ENCODE measurements at regions not wholly inside any gene's neighbourhood (a gene's known extent, or its start where the extent isn't known, plus 50 kb on each side); places are given as distances from the start of the nearest gene placed in this dataset.

- BruUV-seq (replicated peaks) = no TSS peak
- intact Hi-C loops (cut with micrococcal nuclease; ENCODE audit: unreplicated experiment) = no loop called here
- CTCF ChIA-PET = no interaction called here
These were observed 1146.5 kb upstream of the GOT2 start for GRCh38 chr16:59880611-59881010.

GRCh38 chr16:59878999-59879398, 1144.9 kb upstream of the GOT2 start:
- Histone ChIP-seq H3K27ac (ENCODE audit: low read length) (no peak overlapping the region), H3K9me3 (ENCODE audit: control insufficient read depth, insufficient read depth, low read depth, low read length) (no peaks in the 10 kb centered on the region), H3K4me3 (ENCODE audit: low read depth in 2 of 2, low read length in 2 of 2) (no peak overlapping the region), H3K36me3 (ENCODE audit: control insufficient read depth, insufficient read depth, low read length) (no peaks in the 10 kb centered on the region), H3K4me1 (ENCODE audit: control insufficient read depth, insufficient read depth, low read length) (no peaks in the 10 kb centered on the region), H3K27me3 (ENCODE audit: control insufficient read depth, insufficient read depth, low read length) (no peaks in the 10 kb centered on the region)
- intact Hi-C loops (cut with micrococcal nuclease; ENCODE audit: unreplicated experiment) (no loop called here), in situ Hi-C loops (cut with HindIII; ENCODE audit: low pct_unique_long_range_greater_than_20kb, low sequenced_read_pairs) (no loop called here)
- CTCF ChIA-PET = no interaction called here
- DNase-seq (ENCODE audit: low read depth, low spot score) (no peak), ATAC-seq (no peak)
- POLR2A ChIA-PET = no interaction called here
- TF ChIP-seq SIN3A (IDR thresholded peaks at IDR 0.05; ENCODE audit: borderline replicate concordance, insufficient read depth, low read depth, low read length) (no peak), TCF7L2 (IDR thresholded peaks at IDR 0.05; ENCODE audit: low read depth, low read length) (no peak), POLR2AphosphoS5 (IDR thresholded peaks at IDR 0.05; ENCODE audit: low read depth, low read length) (no peak), REST (IDR thresholded peaks at IDR 0.05; ENCODE audit: insufficient read depth in 1 of 2, low read depth in 2 of 2, low read length in 1 of 2) (no peak), CTCF (IDR thresholded peaks at IDR 0.05) (no peak)
- BruUV-seq (replicated peaks) = no TSS peak

More at GRCh38 chr16:59880611-59881010, 1146.5 kb upstream of the GOT2 start:
- TF ChIP-seq TCF7L2 (IDR thresholded peaks at IDR 0.05; ENCODE audit: low read depth, low read length) = no peak
- no peak for TF ChIP-seq REST (IDR thresholded peaks at IDR 0.05; ENCODE audit: insufficient read depth in 1 of 2, low read depth in 2 of 2, low read length in 1 of 2)
- no peak for TF ChIP-seq SIN3A (IDR thresholded peaks at IDR 0.05; ENCODE audit: borderline replicate concordance, insufficient read depth, low read depth, low read length)
- TF ChIP-seq CTCF (IDR thresholded peaks at IDR 0.05) = no peak
- TF ChIP-seq POLR2AphosphoS5 (IDR thresholded peaks at IDR 0.05; ENCODE audit: low read depth, low read length) = no peak
- H3K36me3 ChIP-seq (ENCODE audit: control insufficient read depth, insufficient read depth, low read length) = no peaks in the 10 kb centered on the region
- H3K27me3 ChIP-seq (ENCODE audit: control insufficient read depth, insufficient read depth, low read length) = no peaks in the 10 kb centered on the region
- POLR2A ChIA-PET = no interaction called here
- in situ Hi-C loops (cut with HindIII; ENCODE audit: low pct_unique_long_range_greater_than_20kb, low sequenced_read_pairs) = no loop called here
- no peaks in the 10 kb centered on the region for H3K9me3 ChIP-seq (ENCODE audit: control insufficient read depth, insufficient read depth, low read depth, low read length)
- no peaks in the 10 kb centered on the region for H3K4me1 ChIP-seq (ENCODE audit: control insufficient read depth, insufficient read depth, low read length)
- no peak overlapping the region for H3K4me3 ChIP-seq (ENCODE audit: low read depth in 2 of 2, low read length in 2 of 2)
- ATAC-seq = no peak
- no peak for DNase-seq (ENCODE audit: low read depth, low spot score)
- H3K27ac ChIP-seq (ENCODE audit: low read length) = no peak overlapping the region

Measured in Panc1 (cell line).